ENCODE measurements at regions not wholly inside any gene's neighbourhood (a gene's known extent, or its start where the extent isn't known, plus 50 kb on each side); places are given as distances from the start of the nearest gene placed in this dataset.
A peak's percentile ranks its signal among the peaks of the same experiment; 100 is the strongest.

DNA sequence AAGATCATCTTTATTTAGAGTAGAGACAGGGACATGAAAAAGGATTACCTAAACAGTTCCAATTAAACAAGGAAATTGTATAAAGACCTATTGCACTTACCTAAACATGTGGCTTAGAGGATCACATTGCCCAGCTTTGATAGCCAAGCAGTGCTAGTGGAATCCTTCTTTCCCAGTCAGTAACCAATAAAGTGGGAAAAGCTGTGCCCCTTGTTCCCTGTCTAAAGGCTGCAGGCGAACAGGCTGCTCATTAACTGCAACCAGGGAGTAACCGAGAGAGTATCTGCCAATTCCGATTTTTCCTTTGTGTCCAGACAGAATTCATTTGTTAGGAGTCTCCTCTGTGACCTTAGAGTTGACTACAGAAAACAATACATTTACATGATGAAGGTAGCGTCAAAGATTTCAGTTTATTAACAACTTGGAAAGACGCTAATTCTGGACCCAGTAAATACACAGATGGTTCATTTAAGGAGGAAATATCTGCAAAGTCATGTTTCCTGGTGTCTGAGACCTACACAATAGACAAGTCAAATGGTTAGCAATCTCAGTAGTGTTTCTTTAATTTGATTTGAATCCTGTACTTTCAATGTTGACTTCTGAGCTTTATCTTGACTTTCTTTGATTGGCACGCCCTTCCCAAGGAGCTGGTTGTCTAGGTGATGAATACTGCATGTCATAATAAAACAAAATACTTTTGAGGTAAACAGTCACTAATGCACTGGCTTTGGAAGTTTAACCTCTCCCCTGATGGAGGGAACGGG lies 57.3 kb upstream of the MET start:
- POLR2A ChIA-PET = no interaction called here
- Mint-ChIP-seq H3K27me3 (ENCODE audit: insufficient read depth, unreplicated experiment) (no peaks in the 10 kb centered on the region), H3K9me3 (ENCODE audit: unreplicated experiment) (no peaks in the 10 kb centered on the region), H3K4me3 (ENCODE audit: unreplicated experiment) (no peak overlapping the region), H3K4me1 (ENCODE audit: low read depth, unreplicated experiment) (peaks cover 22% of the 10 kb centered on the region), H3K27ac (ENCODE audit: unreplicated experiment) (no peak overlapping the region), H3K36me3 (ENCODE audit: insufficient read depth, unreplicated experiment) (no peaks in the 10 kb centered on the region)
- no peak for DNase-seq
- no peak for TF ChIP-seq CTCF (IDR thresholded peaks at IDR 0.05; ENCODE audit: insufficient read depth in 1 of 2, low read depth in 1 of 2, low read length in 1 of 2, severe bottlenecking in 1 of 2, unreplicated experiment in 1 of 2)
- H3K4me3 ChIP-seq (ENCODE audit: low read depth, low read length) = no peak overlapping the region
- H3K27me3 ChIP-seq (replicated peaks; ENCODE audit: control insufficient read depth, insufficient read depth, low read length) = no peaks in the 10 kb centered on the region
- no peaks in the 10 kb centered on the region for H3K36me3 ChIP-seq (ENCODE audit: control insufficient read depth, insufficient read depth, low read length)
- no TSS peak for BruUV-seq (replicated peaks)
- H3K9me3 ChIP-seq = no peaks in the 10 kb centered on the region
- H3K4me1 ChIP-seq = peaks cover 8% of the 10 kb centered on the region; the same call in 1 of the 2 replicates
- intact Hi-C loops (cut with micrococcal nuclease; ENCODE audit: unreplicated experiment) = no loop called here
- CTCF ChIA-PET = no interaction called here

GRCh38 chr7:116616555-116617059 lies 55.4 kb upstream of the MET start:
- Mint-ChIP-seq H3K27me3 (ENCODE audit: insufficient read depth, unreplicated experiment) (no peaks in the 10 kb centered on the region), H3K4me3 (ENCODE audit: unreplicated experiment) (no peak overlapping the region), H3K27ac (ENCODE audit: unreplicated experiment) (no peak overlapping the region), H3K9me3 (ENCODE audit: unreplicated experiment) (peaks cover 11% of the 10 kb centered on the region), H3K4me1 (ENCODE audit: low read depth, unreplicated experiment) (peaks cover 22% of the 10 kb centered on the region), H3K36me3 (ENCODE audit: insufficient read depth, unreplicated experiment) (no peaks in the 10 kb centered on the region)
- Histone ChIP-seq H3K27me3 (replicated peaks; ENCODE audit: control insufficient read depth, insufficient read depth, low read length) (no peaks in the 10 kb centered on the region), H3K4me1 (peaks cover 8% of the 10 kb centered on the region; the same call in 1 of the 2 replicates), H3K9me3 (no peaks in the 10 kb centered on the region), H3K36me3 (ENCODE audit: control insufficient read depth, insufficient read depth, low read length) (no peaks in the 10 kb centered on the region), H3K4me3 (ENCODE audit: low read depth, low read length) (no peak overlapping the region)
- no peak for TF ChIP-seq CTCF (IDR thresholded peaks at IDR 0.05; ENCODE audit: insufficient read depth in 1 of 2, low read depth in 1 of 2, low read length in 1 of 2, severe bottlenecking in 1 of 2, unreplicated experiment in 1 of 2)
- intact Hi-C loops (cut with micrococcal nuclease; ENCODE audit: unreplicated experiment) = no loop called here
- POLR2A ChIA-PET = interaction anchor here (0.5 kb wide), 1 partner anchor 191 kb away, joined by 4 read pairs; no protein-coding TSS in a partner anchor
- DNase-seq = peak in 1 of 2 experiments; percentile 13
- CTCF ChIA-PET = no interaction called here
- no TSS peak for BruUV-seq (replicated peaks)

- Mint-ChIP-seq H3K9me3 (ENCODE audit: unreplicated experiment) (peaks cover 11% of the 10 kb centered on the region), H3K27ac (ENCODE audit: unreplicated experiment) (no peak overlapping the region), H3K27me3 (ENCODE audit: insufficient read depth, unreplicated experiment) (no peaks in the 10 kb centered on the region), H3K4me3 (ENCODE audit: unreplicated experiment) (no peak overlapping the region), H3K36me3 (ENCODE audit: insufficient read depth, unreplicated experiment) (no peaks in the 10 kb centered on the region), H3K4me1 (ENCODE audit: low read depth, unreplicated experiment) (peaks cover 22% of the 10 kb centered on the region)
- BruUV-seq (replicated peaks) = no TSS peak
- no peaks in the 10 kb centered on the region for H3K9me3 ChIP-seq
- ChIA-PET POLR2A (no interaction called here), CTCF (no interaction called here)
- peaks cover 8% of the 10 kb centered on the region; the same call in 1 of the 2 replicates for H3K4me1 ChIP-seq
- no peak overlapping the region for H3K4me3 ChIP-seq (ENCODE audit: low read depth, low read length)
- TF ChIP-seq CTCF (IDR thresholded peaks at IDR 0.05; ENCODE audit: insufficient read depth in 1 of 2, low read depth in 1 of 2, low read length in 1 of 2, severe bottlenecking in 1 of 2, unreplicated experiment in 1 of 2) = no peak
- no peak for DNase-seq
- intact Hi-C loops (cut with micrococcal nuclease; ENCODE audit: unreplicated experiment) = no loop called here
- H3K27me3 ChIP-seq (replicated peaks; ENCODE audit: control insufficient read depth, insufficient read depth, low read length) = no peaks in the 10 kb centered on the region
- H3K36me3 ChIP-seq (ENCODE audit: control insufficient read depth, insufficient read depth, low read length) = no peaks in the 10 kb centered on the region
Observed at GRCh38 chr7:116617878-116618277, 54.1 kb upstream of the MET start.

Measured in Caco-2 (cell line).